ENCODE measurements at regions not wholly inside any gene's neighbourhood (a gene's known extent, or its start where the extent isn't known, plus 50 kb on each side); places are given as distances from the start of the nearest gene placed in this dataset.

- Mint-ChIP-seq H3K27ac (peak overlapping the region in 5 of 8 donors; percentile 9 to 78 (median 24)), H3K36me3 (peaks cover 0 to 6% (median 0%) of the 10 kb centered on the region in 3 donors), H3K4me3 (peak overlapping the region in 6 of 7 donors; percentile 30 to 82 (median 65)), H3K27me3 (peaks cover 3 to 16% of the 10 kb centered on the region in 2 donors), H3K4me1 (peaks cover 14 to 27% (median 22%) of the 10 kb centered on the region in 3 donors), H3K9me3 (peaks cover 0 to 3% (median 1%) of the 10 kb centered on the region in 5 donors)
- POLR2A ChIA-PET, result interaction anchor here (1.0 kb wide), 1 partner anchor 11 kb away, joined by 3 read pairs; no protein-coding TSS in a partner anchor
- Histone ChIP-seq H3K27ac (ENCODE audit: low read depth, low read length) (no peak overlapping the region), H3K36me3 (ENCODE audit: insufficient read depth, low read length) (no peaks in the 10 kb centered on the region), H3K27me3 (ENCODE audit: insufficient read depth, low read length, poor library complexity, severe bottlenecking) (no peaks in the 10 kb centered on the region), H3K4me3 (ENCODE audit: low read length) (peak overlapping the region; percentile 29), H3K9me3 (ENCODE audit: low read length) (no peaks in the 10 kb centered on the region), H3K4me1 (ENCODE audit: insufficient read depth, low read length) (peaks cover 12% of the 10 kb centered on the region)
- CTCF ChIA-PET, result interaction anchor here (1.2 kb wide), 1 partner anchor 104 kb away, joined by 3 read pairs; no protein-coding TSS in a partner anchor
- DNase-seq, result no peak
Observed at GRCh38 chr1:172883387-172883791, 167.4 kb downstream of the TNFSF18 start.

- H3K36me3 ChIP-seq (ENCODE audit: insufficient read depth, low read length), result no peaks in the 10 kb centered on the region
- Mint-ChIP-seq H3K9me3 (peaks cover 0 to 3% (median 1%) of the 10 kb centered on the region in 5 donors), H3K27ac (peak overlapping the region in 3 of 8 donors; percentile 24 to 78 (median 34)), H3K4me1 (peaks cover 14 to 27% (median 22%) of the 10 kb centered on the region in 3 donors), H3K4me3 (peak overlapping the region in 6 of 7 donors; percentile 30 to 82 (median 65)), H3K36me3 (peaks cover 0 to 6% (median 0%) of the 10 kb centered on the region in 3 donors), H3K27me3 (peaks cover 3 to 16% of the 10 kb centered on the region in 2 donors)
- H3K27ac ChIP-seq (ENCODE audit: low read depth, low read length), result no peak overlapping the region
- H3K27me3 ChIP-seq (ENCODE audit: insufficient read depth, low read length, poor library complexity, severe bottlenecking), result no peaks in the 10 kb centered on the region
- no peaks in the 10 kb centered on the region for H3K9me3 ChIP-seq (ENCODE audit: low read length)
- ChIA-PET POLR2A (interaction anchor here (0.6 to 1.3 kb wide), 2 partner anchors 12 to 13 kb away, joined by 3 to 5 read pairs; no protein-coding TSS in a partner anchor), CTCF (interaction anchor here (1.2 kb wide), 1 partner anchor 105 kb away, joined by 3 read pairs; no protein-coding TSS in a partner anchor)
- peaks cover 12% of the 10 kb centered on the region for H3K4me1 ChIP-seq (ENCODE audit: insufficient read depth, low read length)
- DNase-seq, result no peak
- peak overlapping the region; percentile 29 for H3K4me3 ChIP-seq (ENCODE audit: low read length)
Observed at GRCh38 chr1:172883844-172884243, 166.9 kb downstream of the TNFSF18 start.

GRCh38 chr1:172885411-172885810 lies 165.3 kb downstream of the TNFSF18 start:
- Mint-ChIP-seq H3K4me1 (peaks cover 14 to 27% (median 22%) of the 10 kb centered on the region in 3 donors), H3K4me3 (no peak overlapping the region), H3K9me3 (peaks cover 0 to 2% (median 0%) of the 10 kb centered on the region in 5 donors), H3K27ac (no peak overlapping the region), H3K36me3 (peaks cover 0 to 6% (median 0%) of the 10 kb centered on the region in 3 donors), H3K27me3 (peaks cover 3 to 16% of the 10 kb centered on the region in 2 donors)
- Histone ChIP-seq H3K27me3 (ENCODE audit: insufficient read depth, low read length, poor library complexity, severe bottlenecking) (no peaks in the 10 kb centered on the region), H3K36me3 (ENCODE audit: insufficient read depth, low read length) (no peaks in the 10 kb centered on the region), H3K27ac (ENCODE audit: low read depth, low read length) (no peak overlapping the region), H3K4me1 (ENCODE audit: insufficient read depth, low read length) (peaks cover 12% of the 10 kb centered on the region), H3K4me3 (ENCODE audit: low read length) (no peak overlapping the region), H3K9me3 (ENCODE audit: low read length) (no peaks in the 10 kb centered on the region)
- no peak for DNase-seq
- ChIA-PET POLR2A (interaction anchor here (1.0 kb wide), 1 partner anchor 14 kb away, joined by 3 read pairs; no protein-coding TSS in a partner anchor), CTCF (no interaction called here)

GRCh38 chr1:172885971-172886370 lies 164.8 kb downstream of the TNFSF18 start:
- Mint-ChIP-seq H3K9me3 (peaks cover 0 to 2% (median 0%) of the 10 kb centered on the region in 5 donors), H3K27ac (no peak overlapping the region), H3K4me1 (peaks cover 14 to 27% (median 22%) of the 10 kb centered on the region in 3 donors), H3K4me3 (no peak overlapping the region), H3K36me3 (peaks cover 0 to 3% (median 0%) of the 10 kb centered on the region in 3 donors), H3K27me3 (peaks cover 3 to 12% of the 10 kb centered on the region in 2 donors)
- H3K4me3 ChIP-seq (ENCODE audit: low read length), result no peak overlapping the region
- no peaks in the 10 kb centered on the region for H3K27me3 ChIP-seq (ENCODE audit: insufficient read depth, low read length, poor library complexity, severe bottlenecking)
- DNase-seq, result no peak
- no peaks in the 10 kb centered on the region for H3K9me3 ChIP-seq (ENCODE audit: low read length)
- ChIA-PET POLR2A (interaction anchor here (0.6 to 1.0 kb wide), 2 partner anchors 9 to 14 kb away, joined by 3 read pairs; no protein-coding TSS in a partner anchor), CTCF (interaction anchor here (0.7 kb wide), 1 partner anchor 10 kb away, joined by 3 read pairs; no protein-coding TSS in a partner anchor)
- peaks cover 12% of the 10 kb centered on the region for H3K4me1 ChIP-seq (ENCODE audit: insufficient read depth, low read length)
- no peak overlapping the region for H3K27ac ChIP-seq (ENCODE audit: low read depth, low read length)
- H3K36me3 ChIP-seq (ENCODE audit: insufficient read depth, low read length), result no peaks in the 10 kb centered on the region

GRCh38 chr1:172887162-172887561 lies 163.6 kb downstream of the TNFSF18 start:
- Mint-ChIP-seq H3K36me3 (no peaks in the 10 kb centered on the region), H3K4me3 (no peak overlapping the region), H3K9me3 (peaks cover 0 to 2% (median 0%) of the 10 kb centered on the region in 5 donors), H3K4me1 (peaks cover 14 to 26% (median 22%) of the 10 kb centered on the region in 3 donors), H3K27ac (no peak overlapping the region), H3K27me3 (peaks cover 3 to 4% of the 10 kb centered on the region in 2 donors)
- Histone ChIP-seq H3K4me3 (ENCODE audit: low read length) (no peak overlapping the region), H3K9me3 (ENCODE audit: low read length) (no peaks in the 10 kb centered on the region), H3K4me1 (ENCODE audit: insufficient read depth, low read length) (peaks cover 12% of the 10 kb centered on the region), H3K27me3 (ENCODE audit: insufficient read depth, low read length, poor library complexity, severe bottlenecking) (no peaks in the 10 kb centered on the region), H3K27ac (ENCODE audit: low read depth, low read length) (no peak overlapping the region), H3K36me3 (ENCODE audit: insufficient read depth, low read length) (no peaks in the 10 kb centered on the region)
- DNase-seq, result no peak
- POLR2A ChIA-PET, result no interaction called here
- CTCF ChIA-PET, result no interaction called here

GRCh38 chr1:172893146-172893841 lies 157.4 kb downstream of the TNFSF18 start:
- Histone ChIP-seq H3K4me1 (ENCODE audit: insufficient read depth, low read length) (peaks cover 18% of the 10 kb centered on the region), H3K9me3 (ENCODE audit: low read length) (no peaks in the 10 kb centered on the region), H3K27me3 (ENCODE audit: insufficient read depth, low read length, poor library complexity, severe bottlenecking) (no peaks in the 10 kb centered on the region), H3K36me3 (ENCODE audit: insufficient read depth, low read length) (no peaks in the 10 kb centered on the region), H3K27ac (ENCODE audit: low read depth, low read length) (no peak overlapping the region), H3K4me3 (ENCODE audit: low read length) (no peak overlapping the region)
- Mint-ChIP-seq H3K4me3 (peak overlapping the region in 3 of 7 donors; percentile 7 to 34 (median 15)), H3K27me3 (no peaks in the 10 kb centered on the region), H3K9me3 (no peaks in the 10 kb centered on the region), H3K4me1 (peaks cover 26 to 42% (median 42%) of the 10 kb centered on the region in 3 donors), H3K36me3 (no peaks in the 10 kb centered on the region), H3K27ac (peak overlapping the region in 6 of 8 donors; percentile 30 to 74 (median 53))
- DNase-seq, result no peak
- ChIA-PET CTCF (interaction anchor here (1.1 to 1.3 kb wide), 2 partner anchors 16 to 23 kb away, joined by 3 read pairs; no protein-coding TSS in a partner anchor), POLR2A (no interaction called here)

GRCh38 chr1:172894349-172895049 lies 156.2 kb downstream of the TNFSF18 start:
- Mint-ChIP-seq H3K27ac (peak overlapping the region; percentile 52 to 97 (median 85)), H3K9me3 (no peaks in the 10 kb centered on the region), H3K27me3 (no peaks in the 10 kb centered on the region), H3K4me1 (peaks cover 26 to 50% (median 50%) of the 10 kb centered on the region in 3 donors), H3K36me3 (no peaks in the 10 kb centered on the region), H3K4me3 (peak overlapping the region; percentile 57 to 86 (median 76))
- ChIA-PET CTCF (interaction anchor here (0.9 to 1.3 kb wide), 4 partner anchors 15 to 116 kb away, joined by 3 read pairs; no protein-coding TSS in a partner anchor), POLR2A (interaction anchor here (0.6 to 1.8 kb wide), 5 partner anchors 12 to 57 kb away, joined by 3 to 10 read pairs (median 4); no protein-coding TSS in a partner anchor)
- peaks cover 18% of the 10 kb centered on the region for H3K4me1 ChIP-seq (ENCODE audit: insufficient read depth, low read length)
- no peaks in the 10 kb centered on the region for H3K27me3 ChIP-seq (ENCODE audit: insufficient read depth, low read length, poor library complexity, severe bottlenecking)
- no peaks in the 10 kb centered on the region for H3K9me3 ChIP-seq (ENCODE audit: low read length)
- H3K4me3 ChIP-seq (ENCODE audit: low read length), result peak overlapping the region; percentile 4
- no peak for DNase-seq
- no peaks in the 10 kb centered on the region for H3K36me3 ChIP-seq (ENCODE audit: insufficient read depth, low read length)
- H3K27ac ChIP-seq (ENCODE audit: low read depth, low read length), result no peak overlapping the region

Data from CD8-positive, alpha-beta memory T cell (primary cell).